Ascending aorta (tissue), 2 donors: ENCODE measurements at regions not wholly inside any gene's neighbourhood (a gene's known extent, or its start where the extent isn't known, plus 50 kb on each side); places are given as distances from the start of the nearest gene placed in this dataset.

Experiments
- DNase-seq, 2 donors: peaks; one replicate each; pipeline ENCODE4 v3.0.0-alpha.2; 2019; ENCODE audit warnings: low spot score in 2 of 2
- H3K27ac ChIP-seq, 2 donors: fragments of 200-600 bp; sonication (generic); one replicate each; pipeline ENCODE4 v1.5.1; 2016 to 2017; ENCODE audit warnings: mild to moderate bottlenecking in 1 of 2
- H3K27me3 ChIP-seq: fragments of 200-600 bp; sonication (generic); one replicate; pipeline ENCODE4 v1.5.1; 2017
- H3K36me3 ChIP-seq, 2 donors: fragments of 200-600 bp; sonication (generic); one replicate each; pipeline ENCODE4 v1.5.1; 2016
- H3K4me1 ChIP-seq, 2 donors: fragments of 200-600 bp; sonication (generic); one replicate each; pipeline ENCODE4 v1.5.1; 2016 to 2017; ENCODE audit warnings: mild to moderate bottlenecking in 1 of 2
- H3K4me3 ChIP-seq, 2 donors: fragments of 200-600 bp; sonication (generic); one replicate each; pipeline ENCODE4 v1.5.1; 2016 to 2017; ENCODE audit warnings: mild to moderate bottlenecking in 1 of 2
- H3K9me3 ChIP-seq, 2 donors: fragments of 200-600 bp; sonication (generic); one replicate each; pipeline ENCODE4 v1.5.1; 2016
- intact Hi-C: fragments of 100-400 bp; cut with DNase I; formaldehyde crosslinking; loops from one replicate; pipeline ENCODE4 v1.15.1; 2023
- TF ChIP-seq, protein P1 (sequence below), 3 experiments: fragments of 200-600 bp in 2 of 3; fragments of 450-650 bp in 1 of 3; sonication (generic) in 2 of 3; IDR thresholded peaks; one replicate each; pipeline ENCODE4 v1.5.1; 2016 to 2019; ENCODE audit warnings: antibody characterized with exemption in 3 of 3, mild to moderate bottlenecking in 1 of 3, moderate library complexity in 1 of 3

DNA sequence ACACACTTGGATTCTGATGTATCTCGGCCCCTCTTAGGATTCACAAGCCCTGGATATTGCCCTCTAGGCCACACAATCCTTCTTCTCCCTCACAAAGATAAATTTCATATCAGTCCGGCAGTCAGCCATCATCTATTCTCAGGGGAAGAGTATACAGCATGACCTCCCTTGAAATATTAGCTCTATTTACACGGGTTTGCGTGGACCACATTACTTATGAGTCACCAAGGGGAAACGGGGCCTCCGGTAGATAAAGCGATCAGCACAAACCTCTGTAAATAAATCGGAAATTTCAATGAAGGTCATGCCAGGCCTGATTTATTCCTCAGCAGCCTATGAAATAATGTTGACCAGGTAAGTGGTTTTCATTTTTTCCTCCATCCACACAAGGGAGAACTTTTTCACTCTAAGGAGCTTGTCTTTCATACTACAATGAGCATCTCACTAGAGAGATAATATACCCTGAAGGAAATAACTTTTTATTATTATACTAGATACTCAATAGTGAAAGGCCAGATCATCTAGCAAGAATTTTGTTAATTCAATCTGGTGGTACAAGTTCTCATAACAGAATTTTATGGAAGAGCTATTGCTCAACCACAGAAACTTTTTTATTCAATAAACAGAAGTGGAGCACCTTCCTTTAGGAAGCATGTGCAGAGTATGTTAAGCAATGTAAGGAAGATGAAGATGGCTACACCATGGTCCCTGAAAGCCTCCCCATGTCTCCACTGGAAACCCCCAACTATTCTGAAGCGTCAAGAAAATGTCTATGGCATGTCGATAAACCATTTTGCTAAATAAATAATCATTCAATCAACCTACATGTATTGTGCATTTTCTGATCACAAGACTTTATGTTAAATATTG lies 125.2 kb upstream of the PIK3C3 start:
- H3K4me1 ChIP-seq, result no peaks in the 10 kb centered on the region
- intact Hi-C loops, result no loop called here
- H3K4me3 ChIP-seq, result no peak overlapping the region
- DNase-seq, result no peak
- no peaks in the 10 kb centered on the region for H3K27me3 ChIP-seq
- no peaks in the 10 kb centered on the region for H3K9me3 ChIP-seq
- no peak overlapping the region for H3K27ac ChIP-seq
- H3K36me3 ChIP-seq, result no peaks in the 10 kb centered on the region
- TF ChIP-seq, protein P1, sequence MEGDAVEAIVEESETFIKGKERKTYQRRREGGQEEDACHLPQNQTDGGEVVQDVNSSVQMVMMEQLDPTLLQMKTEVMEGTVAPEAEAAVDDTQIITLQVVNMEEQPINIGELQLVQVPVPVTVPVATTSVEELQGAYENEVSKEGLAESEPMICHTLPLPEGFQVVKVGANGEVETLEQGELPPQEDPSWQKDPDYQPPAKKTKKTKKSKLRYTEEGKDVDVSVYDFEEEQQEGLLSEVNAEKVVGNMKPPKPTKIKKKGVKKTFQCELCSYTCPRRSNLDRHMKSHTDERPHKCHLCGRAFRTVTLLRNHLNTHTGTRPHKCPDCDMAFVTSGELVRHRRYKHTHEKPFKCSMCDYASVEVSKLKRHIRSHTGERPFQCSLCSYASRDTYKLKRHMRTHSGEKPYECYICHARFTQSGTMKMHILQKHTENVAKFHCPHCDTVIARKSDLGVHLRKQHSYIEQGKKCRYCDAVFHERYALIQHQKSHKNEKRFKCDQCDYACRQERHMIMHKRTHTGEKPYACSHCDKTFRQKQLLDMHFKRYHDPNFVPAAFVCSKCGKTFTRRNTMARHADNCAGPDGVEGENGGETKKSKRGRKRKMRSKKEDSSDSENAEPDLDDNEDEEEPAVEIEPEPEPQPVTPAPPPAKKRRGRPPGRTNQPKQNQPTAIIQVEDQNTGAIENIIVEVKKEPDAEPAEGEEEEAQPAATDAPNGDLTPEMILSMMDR (IDR thresholded peaks at IDR 0.05), result no peak

DNA sequence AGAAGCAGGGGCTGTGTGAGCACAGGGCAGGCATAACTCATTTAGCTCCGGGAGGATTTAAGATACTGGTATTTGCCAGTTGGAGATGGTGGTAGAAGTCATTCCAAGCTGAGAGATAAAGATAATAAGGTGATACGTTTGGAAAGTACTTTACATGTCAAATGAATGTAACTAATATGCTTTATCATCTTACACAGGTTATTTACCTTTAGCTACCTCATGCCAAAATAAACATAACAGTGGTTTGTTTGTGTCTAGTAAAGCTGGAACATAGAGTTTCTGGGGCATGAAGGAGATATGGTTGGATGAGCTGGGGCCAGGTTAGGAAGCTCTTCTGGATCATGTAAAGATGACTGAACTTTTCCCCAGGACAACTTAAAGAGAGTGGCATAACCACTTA lies 126.9 kb upstream of the PIK3C3 start:
- no peak for DNase-seq
- intact Hi-C loops, result no loop called here

DNA sequence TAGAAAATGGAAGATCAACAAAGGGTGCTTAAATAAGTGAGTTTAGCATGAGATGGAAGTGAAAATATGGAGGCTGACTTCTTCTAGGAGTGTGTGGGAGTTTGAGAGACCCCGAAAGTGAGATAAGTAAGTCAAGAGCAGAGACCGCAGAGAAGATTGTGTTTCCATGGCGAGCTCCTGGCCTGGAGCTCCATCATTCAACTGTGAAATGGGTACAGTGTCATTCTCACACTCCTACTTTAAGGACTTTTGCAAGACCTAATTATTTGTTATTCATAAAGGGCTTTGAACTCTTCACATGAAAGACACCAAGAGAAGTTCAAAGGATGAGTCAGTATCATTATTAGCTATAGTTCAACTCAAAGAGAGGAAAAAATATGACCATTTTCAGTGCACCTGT lies 134.2 kb upstream of the PIK3C3 start:
- TF ChIP-seq, protein P1 (IDR thresholded peaks at IDR 0.05), result no peak
- no peaks in the 10 kb centered on the region for H3K9me3 ChIP-seq
- H3K27me3 ChIP-seq, result no peaks in the 10 kb centered on the region
- no peaks in the 10 kb centered on the region for H3K36me3 ChIP-seq
- no peak overlapping the region for H3K4me3 ChIP-seq
- H3K27ac ChIP-seq, result no peak overlapping the region
- intact Hi-C loops, result no loop called here
- H3K4me1 ChIP-seq, result no peaks in the 10 kb centered on the region
- no peak for DNase-seq

More for the DNA sequence above, 126.9 kb upstream of the PIK3C3 start:
- TF ChIP-seq, protein P1 (IDR thresholded peaks at IDR 0.05), result no peak
- H3K4me1 ChIP-seq, result no peaks in the 10 kb centered on the region
- H3K36me3 ChIP-seq, result no peaks in the 10 kb centered on the region
- H3K27me3 ChIP-seq, result no peaks in the 10 kb centered on the region
- H3K9me3 ChIP-seq, result no peaks in the 10 kb centered on the region
- H3K27ac ChIP-seq, result no peak overlapping the region
- no peak overlapping the region for H3K4me3 ChIP-seq

DNA sequence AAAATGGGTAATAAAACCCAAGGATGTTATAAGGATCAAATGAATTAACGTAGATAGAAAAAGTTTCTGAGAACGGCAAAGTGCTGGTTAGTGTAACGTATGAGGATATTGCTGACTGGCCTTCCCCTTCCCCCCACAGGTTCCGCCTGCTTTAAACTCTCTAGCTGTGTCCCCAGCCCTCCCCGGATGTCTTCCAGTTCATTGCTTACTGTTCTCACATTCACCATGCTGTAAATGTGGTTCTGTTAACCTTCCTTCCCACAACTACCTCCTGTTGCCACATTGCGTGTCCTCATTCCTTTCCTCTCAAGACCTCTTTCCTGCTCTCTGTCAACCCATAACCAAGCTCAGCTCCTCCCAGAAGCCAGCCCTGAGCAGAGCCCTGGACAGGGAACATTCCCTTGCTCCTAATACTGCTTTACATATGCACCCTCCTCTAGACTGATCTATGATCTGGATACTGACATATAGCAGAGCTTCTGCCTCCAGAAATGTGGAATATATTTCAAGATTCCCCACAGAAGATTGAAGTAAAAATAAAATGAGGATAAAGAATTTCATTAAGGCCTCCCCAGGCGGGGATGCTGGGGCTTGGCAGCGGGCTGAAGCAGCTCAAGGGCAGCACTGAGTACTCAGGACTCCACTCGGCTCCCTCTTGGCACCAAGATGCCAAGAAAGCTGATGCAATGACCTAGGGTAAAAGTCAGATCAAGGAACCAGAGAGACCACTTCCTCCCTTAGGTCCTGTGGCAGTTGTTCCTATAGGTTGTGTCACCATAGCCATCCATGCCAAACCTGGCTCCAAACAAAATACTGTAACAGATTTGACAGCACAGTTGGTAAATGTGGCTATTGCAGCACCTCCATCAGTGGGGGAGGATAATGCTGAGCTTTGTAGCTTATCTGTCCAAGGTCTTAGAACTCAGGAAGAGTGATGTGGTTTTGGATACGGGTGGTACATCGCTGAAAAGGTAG lies 136.4 kb upstream of the PIK3C3 start:
- TF ChIP-seq, protein P1 (IDR thresholded peaks at IDR 0.05), result no peak
- Histone ChIP-seq H3K4me1 (no peaks in the 10 kb centered on the region), H3K9me3 (no peaks in the 10 kb centered on the region), H3K4me3 (no peak overlapping the region), H3K27ac (no peak overlapping the region), H3K27me3 (no peaks in the 10 kb centered on the region), H3K36me3 (no peaks in the 10 kb centered on the region)
- DNase-seq, result no peak
- intact Hi-C loops, result no loop called here

DNA sequence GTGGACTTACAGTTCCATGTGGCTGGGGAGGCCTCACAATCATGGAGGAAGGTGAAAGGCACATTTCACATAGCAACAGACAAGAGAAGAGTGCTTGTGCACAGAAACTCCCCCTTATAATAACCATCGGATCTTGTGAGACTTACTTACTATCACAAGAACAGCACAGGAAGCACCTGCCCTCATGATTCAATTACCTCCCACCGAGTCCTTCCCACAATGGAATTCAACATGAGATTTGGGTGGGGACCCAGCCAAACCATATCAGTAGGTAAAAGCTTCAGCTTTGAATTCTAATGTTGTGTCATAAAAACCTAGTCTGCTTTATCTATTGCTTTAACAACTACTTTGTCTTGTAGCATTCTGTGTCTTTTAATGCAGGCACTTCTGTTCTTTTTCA lies 140.4 kb upstream of the PIK3C3 start:
- H3K4me1 ChIP-seq, result no peaks in the 10 kb centered on the region
- intact Hi-C loops, result no loop called here
- H3K9me3 ChIP-seq, result no peaks in the 10 kb centered on the region
- no peaks in the 10 kb centered on the region for H3K36me3 ChIP-seq
- TF ChIP-seq, protein P1 (IDR thresholded peaks at IDR 0.05), result no peak
- no peak overlapping the region for H3K27ac ChIP-seq
- DNase-seq, result no peak
- no peak overlapping the region for H3K4me3 ChIP-seq
- H3K27me3 ChIP-seq, result no peaks in the 10 kb centered on the region
